ENCODE measurements at regions not wholly inside any gene's neighbourhood (a gene's known extent, or its start where the extent isn't known, plus 50 kb on each side); places are given as distances from the start of the nearest gene placed in this dataset.

- DNase-seq (ENCODE audit: low spot score) (no peak), ATAC-seq (no peak), FAIRE-seq (no peak)
- Histone ChIP-seq H4K20me1 (ENCODE audit: insufficient read depth, low read length) (no peaks in the 10 kb centered on the region), H3K4me3 (replicated peaks in 1 of 3; ENCODE audit: insufficient read depth in 1 of 3, low read depth in 2 of 3, low read length in 3 of 3) (no peak overlapping the region), H3K9ac (ENCODE audit: insufficient read depth, low read depth, low read length) (no peak overlapping the region), H3K27me3 (ENCODE audit: control insufficient read depth in 1 of 2, insufficient read depth in 2 of 2, low read length in 2 of 2) (no peaks in the 10 kb centered on the region), H3K4me2 (ENCODE audit: low read depth, low read length) (no peak overlapping the region), H3K4me1 (ENCODE audit: insufficient read depth, low read length) (no peaks in the 10 kb centered on the region), H3K27ac (ENCODE audit: extremely low read length, insufficient read depth, low read length) (no peak overlapping the region), H3K9me3 (ENCODE audit: low read length) (peaks cover 77% of the 10 kb centered on the region), H2AFZ (ENCODE audit: low read length) (no peak overlapping the region), H3K79me2 (ENCODE audit: insufficient read depth, low read length) (no peaks in the 10 kb centered on the region), H3K36me3 (replicated peaks in 1 of 2; ENCODE audit: control insufficient read depth in 1 of 2, insufficient read depth in 2 of 2, low read length in 2 of 2) (no peaks in the 10 kb centered on the region)
- CTCF ChIA-PET (ENCODE audit: low intra/inter-chr PET ratio, low total read pairs) = no interaction called here
- intact Hi-C loops (cut with micrococcal nuclease; ENCODE audit: unreplicated experiment) = no loop called here
- 8% methylated on average over 6 of the region's 6 CpGs for WGBS (ENCODE audit: low lambda C conversion rate)
- POLR2A ChIA-PET = no interaction called here
- no TSS peak for BruUV-seq (replicated peaks)
- TF ChIP-seq ZHX1 (CRISPR knock-in tag; IDR thresholded peaks at IDR 0.05; ENCODE audit: low read depth) (no peak), ZNF850 (CRISPR knock-in tag; conservative IDR thresholded peaks at IDR 0.05) (no peak), CENPX (CRISPR knock-in tag; IDR thresholded peaks at IDR 0.05) (no peak), SAP130 (CRISPR knock-in tag; IDR thresholded peaks at IDR 0.05; ENCODE audit: low read depth) (no peak), ZBTB38 (CRISPR knock-in tag; IDR thresholded peaks at IDR 0.05) (no peak), NFE2L1 (CRISPR knock-in tag; IDR thresholded peaks at IDR 0.05; ENCODE audit: borderline replicate concordance) (no peak), ZNF383 (CRISPR knock-in tag; IDR thresholded peaks at IDR 0.05; ENCODE audit: borderline replicate concordance) (no peak), GMEB2 (CRISPR knock-in tag; IDR thresholded peaks at IDR 0.05; ENCODE audit: low read depth) (no peak), NR1H2 (CRISPR knock-in tag; IDR thresholded peaks at IDR 0.05; ENCODE audit: borderline replicate concordance, low read depth) (no peak), ZNF501 (CRISPR knock-in tag; IDR thresholded peaks at IDR 0.05) (no peak), ZFP41 (CRISPR knock-in tag; IDR thresholded peaks at IDR 0.05; ENCODE audit: borderline replicate concordance) (no peak), WIZ (CRISPR knock-in tag; IDR thresholded peaks at IDR 0.05) (no peak), ZIK1 (CRISPR knock-in tag; IDR thresholded peaks at IDR 0.05; ENCODE audit: borderline replicate concordance, low read depth) (no peak), RBM39 (IDR thresholded peaks at IDR 0.05; ENCODE audit: low read depth, low read length, poor library complexity, severe bottlenecking) (no peak), ZKSCAN1 (IDR thresholded peaks at IDR 0.05; ENCODE audit: low read length) (no peak), TP53 (CRISPR knock-in tag; conservative IDR thresholded peaks at IDR 0.05) (no peak), ZNF510 (CRISPR knock-in tag; IDR thresholded peaks at IDR 0.05; ENCODE audit: low read depth) (no peak), FOXP4 (CRISPR knock-in tag; IDR thresholded peaks at IDR 0.05) (no peak)
- in situ Hi-C loops (cut with HindIII; ENCODE audit: extremely low pct_ligation_motif_present, low pct_unique_long_range_greater_than_20kb) = no loop called here
These were observed 534.1 kb upstream of the GRM7 start for GRCh38 chr3:6326771-6327170.
